GM04503 (cell line): ENCODE measurements at regions not wholly inside any gene's neighbourhood (a gene's known extent, or its start where the extent isn't known, plus 50 kb on each side); places are given as distances from the start of the nearest gene placed in this dataset.

Source experiments
- DNase-seq: peaks from one replicate; pipeline ENCODE4 v3.0.0-alpha.2; 2012; ENCODE audit warnings: low read depth

GRCh38 chr7:25314731-25315267 is 86.5 kb upstream of the NPVF start:
- DNase-seq: no peak

DNA sequence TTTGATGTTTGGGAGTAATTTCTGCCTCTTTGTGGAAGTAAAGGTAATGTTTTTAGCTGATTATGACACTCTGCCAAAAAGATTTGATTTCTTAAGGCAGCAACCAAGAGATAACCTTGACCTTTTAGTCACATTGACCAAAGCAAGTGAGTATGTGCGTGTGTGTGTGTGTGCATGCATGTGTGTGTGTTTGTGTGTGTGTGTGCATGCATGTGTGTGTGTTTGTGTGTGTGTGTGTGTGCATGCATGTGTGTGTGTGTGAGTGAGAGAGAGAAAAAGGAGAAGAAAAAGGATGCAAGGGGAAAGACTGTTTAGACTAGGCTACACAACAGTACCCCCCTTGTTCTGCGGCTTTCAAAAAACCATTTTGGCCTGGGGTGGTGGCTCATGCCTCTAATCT is 88.1 kb upstream of the NPVF start:
- no peak for DNase-seq

DNA sequence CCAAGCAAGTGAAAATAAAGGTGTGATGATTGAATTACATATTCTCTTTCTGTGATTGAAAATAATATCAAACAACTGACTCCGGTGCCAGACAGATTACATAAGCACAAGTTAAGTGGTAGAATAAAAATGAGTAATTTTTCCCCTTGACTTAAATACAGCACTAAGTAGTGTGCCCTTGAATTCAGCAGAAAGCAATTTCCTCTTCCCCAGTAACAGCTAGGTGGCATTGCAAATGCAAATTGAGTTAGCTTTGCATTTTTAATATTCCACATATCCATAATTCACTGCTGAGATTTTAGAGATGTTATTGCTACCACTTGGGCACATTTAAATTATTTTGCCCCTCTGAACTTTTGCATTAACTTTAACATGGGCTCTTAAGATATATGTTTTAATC is 89.8 kb upstream of the NPVF start:
- no peak for DNase-seq

DNA sequence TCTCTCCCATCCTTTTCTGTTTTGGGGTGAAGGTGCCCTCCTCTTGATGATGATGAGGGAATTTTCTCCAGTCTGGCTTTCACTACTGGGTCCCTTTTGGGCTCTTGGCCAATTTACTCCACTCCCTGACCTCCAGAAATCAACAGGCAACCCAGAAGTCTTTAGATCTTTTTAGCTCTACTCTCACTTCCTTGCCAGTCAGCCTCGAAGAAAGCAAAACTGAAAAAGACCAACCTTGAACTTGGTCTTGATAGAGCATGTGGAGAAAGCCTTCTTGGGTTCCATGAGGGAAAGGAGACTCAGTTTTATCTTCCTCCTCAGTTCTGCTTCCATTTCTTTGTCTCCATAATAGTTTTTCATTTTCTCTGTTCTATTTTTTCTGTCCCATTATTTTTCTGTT is 91.4 kb upstream of the NPVF start:
- no peak for DNase-seq

DNA sequence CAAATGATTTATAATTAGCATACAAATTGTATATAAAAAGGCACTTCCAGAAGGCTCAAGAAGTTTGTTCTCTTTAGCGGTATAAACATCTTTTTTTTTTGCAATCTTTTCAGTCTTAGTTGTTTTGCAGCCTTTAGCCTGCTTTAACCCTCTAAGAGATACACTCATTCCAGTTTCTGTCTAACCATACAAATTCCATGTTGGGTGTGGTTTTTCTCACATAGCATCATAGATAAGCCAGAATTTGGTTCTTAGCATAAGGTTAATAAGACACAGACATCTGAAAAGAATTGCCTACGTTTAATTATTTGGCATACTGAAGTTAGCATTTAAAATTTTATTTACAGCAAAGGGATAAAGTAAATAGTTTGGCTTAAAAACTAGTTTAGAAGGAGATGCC is 92.5 kb upstream of the NPVF start:
- DNase-seq: no peak

- no peak for DNase-seq
Measured at GRCh38 chr7:25321424-25321823, 93.1 kb upstream of the NPVF start.

- DNase-seq: no peak
Measured at GRCh38 chr7:25322473-25322872, 94.2 kb upstream of the NPVF start.

DNA sequence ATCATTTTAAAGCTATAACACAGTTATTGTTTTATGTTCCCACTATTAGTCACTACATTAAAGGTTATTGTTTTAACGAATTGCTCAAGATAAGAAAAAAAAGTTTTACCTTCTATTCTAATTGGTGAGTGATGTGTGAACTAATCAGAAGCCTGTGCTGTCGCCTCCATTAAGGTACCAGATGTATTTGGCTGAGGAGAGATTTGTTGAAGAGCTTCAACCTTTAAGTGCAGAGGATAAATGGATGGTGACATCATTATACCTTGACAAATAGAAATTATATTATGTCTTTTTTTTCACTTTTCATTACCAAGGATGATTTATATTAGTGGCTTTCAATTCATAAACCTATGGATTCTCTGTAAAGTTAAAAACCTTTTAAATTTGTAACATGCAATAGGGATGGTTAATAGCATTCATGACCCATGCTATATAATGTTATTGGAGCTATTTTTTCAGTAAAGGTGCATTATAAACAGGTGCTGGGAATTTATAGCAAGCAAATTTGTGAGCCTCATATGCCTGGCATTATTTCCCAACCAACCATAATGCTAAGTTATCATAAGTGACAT is 97.0 kb upstream of the NPVF start:
- no peak for DNase-seq

GRCh38 chr7:25326501-25327156 is 98.3 kb upstream of the NPVF start:
- DNase-seq: no peak

- DNase-seq: no peak
Measured at GRCh38 chr7:25329815-25330214, 101.5 kb upstream of the NPVF start.

DNA sequence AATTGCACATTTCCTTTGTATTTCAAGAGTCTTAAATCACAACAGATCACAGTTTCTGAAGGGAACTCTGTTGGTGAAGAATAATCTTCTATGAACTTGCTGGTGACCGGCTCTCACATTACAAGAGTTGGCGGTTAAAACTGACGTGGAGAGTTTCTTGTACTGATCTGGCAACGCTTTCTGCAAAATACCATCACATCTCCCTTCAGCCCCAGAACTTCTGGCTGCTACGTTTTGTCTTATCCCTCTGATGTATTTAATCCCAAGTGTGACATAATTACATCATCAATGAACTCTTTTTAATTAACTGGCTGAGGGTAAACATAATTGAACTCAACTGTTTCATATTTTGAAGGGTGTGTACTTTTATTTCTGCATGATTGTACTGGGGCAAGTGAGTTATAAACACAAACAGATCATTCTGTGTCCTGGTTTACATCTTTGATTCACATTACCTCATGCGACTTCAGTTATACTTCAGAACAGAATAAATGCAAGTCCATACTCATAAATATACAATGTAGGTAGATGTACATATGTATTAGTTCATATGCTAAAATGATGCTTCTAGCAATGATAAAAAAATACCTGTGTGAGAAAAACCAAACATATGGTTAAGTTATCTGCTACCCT is 105.1 kb upstream of the NPVF start:
- DNase-seq: no peak

GRCh38 chr7:25347360-25348066 is 119.2 kb upstream of the NPVF start:
- no peak for DNase-seq

- DNase-seq: no peak
Measured at GRCh38 chr7:25348104-25348503, 119.8 kb upstream of the NPVF start.

GRCh38 chr7:25349283-25350017 is 121.2 kb upstream of the NPVF start:
- no peak for DNase-seq

- no peak for DNase-seq
Measured at GRCh38 chr7:25350041-25350440, 121.8 kb upstream of the NPVF start.

DNA sequence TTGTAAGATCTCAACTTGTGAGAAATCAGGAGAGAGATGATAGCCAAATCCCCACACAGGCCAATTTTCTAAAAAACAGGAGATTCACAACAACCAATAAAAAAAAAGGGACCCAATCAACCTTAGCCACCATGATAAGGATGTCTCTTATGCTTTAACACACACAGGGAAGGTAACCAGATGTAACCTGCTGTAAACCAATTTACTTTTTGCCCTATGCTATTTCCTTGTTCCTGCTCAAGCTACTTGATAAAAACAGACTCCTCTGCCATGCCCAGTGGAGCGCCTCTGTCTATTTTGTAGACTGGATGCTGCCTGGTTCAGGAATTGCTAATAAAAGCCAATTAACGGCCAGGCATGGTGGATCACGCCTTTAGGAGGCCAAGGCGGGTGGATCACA is 123.5 kb upstream of the NPVF start:
- no peak for DNase-seq

DNA sequence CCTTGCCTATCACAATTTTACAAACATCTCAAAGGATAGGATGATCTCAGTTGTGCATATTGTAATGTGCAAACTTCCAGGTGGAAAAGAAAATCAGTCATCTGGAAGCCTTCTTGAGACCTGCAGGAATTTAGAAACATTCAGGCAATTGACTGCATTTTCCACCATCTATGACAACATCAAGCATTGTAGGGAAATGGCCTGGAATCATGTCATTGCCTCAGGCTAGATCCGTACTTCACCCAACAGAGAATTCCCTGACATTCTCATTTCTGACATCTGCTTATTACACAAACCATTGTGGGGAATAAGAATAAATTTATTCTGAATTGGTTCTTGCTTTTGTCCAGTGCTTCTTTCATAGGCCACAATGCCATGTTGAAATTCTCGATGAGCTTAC is 124.9 kb upstream of the NPVF start:
- no peak for DNase-seq

DNA sequence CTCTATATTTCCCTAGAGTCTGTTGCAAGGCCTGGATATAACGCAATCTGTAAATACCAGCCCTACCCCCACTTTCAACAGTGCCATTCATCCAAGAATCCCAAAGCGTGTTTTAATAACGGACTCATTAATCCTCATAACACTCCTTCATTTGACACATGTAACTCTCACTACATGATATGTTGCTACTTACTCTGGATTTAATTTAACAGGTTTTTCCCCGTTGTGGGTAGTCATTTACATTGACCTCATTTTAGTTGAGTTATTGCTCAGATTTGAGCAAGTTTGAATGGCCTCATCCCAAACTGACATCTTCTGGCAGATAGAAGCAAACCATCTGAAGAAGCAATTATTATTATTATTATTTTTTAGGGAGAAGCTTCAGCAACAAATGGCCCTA is 125.4 kb upstream of the NPVF start:
- DNase-seq: no peak

- DNase-seq: no peak
Measured at GRCh38 chr7:25356534-25357151, 128.4 kb upstream of the NPVF start.

DNA sequence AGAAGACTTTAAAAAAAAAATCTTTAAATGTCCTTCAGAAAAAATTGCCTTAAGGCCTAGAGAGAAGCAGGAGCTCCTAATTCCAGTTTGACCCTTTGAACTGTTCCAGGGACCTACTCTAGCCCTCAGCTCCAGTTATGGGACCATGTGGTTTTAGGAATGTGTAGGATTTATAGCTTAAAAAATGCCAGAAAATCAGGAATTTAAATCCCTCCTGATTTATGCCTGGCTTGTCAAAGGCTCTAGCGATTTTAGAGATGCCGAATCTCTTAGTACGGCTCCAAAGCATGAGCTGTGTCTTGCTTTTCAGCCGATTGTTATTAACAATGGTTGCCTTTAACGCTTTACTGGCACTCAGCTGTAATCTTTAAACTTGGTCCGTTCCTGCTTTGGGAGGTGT is 130.6 kb upstream of the NPVF start:
- no peak for DNase-seq

DNA sequence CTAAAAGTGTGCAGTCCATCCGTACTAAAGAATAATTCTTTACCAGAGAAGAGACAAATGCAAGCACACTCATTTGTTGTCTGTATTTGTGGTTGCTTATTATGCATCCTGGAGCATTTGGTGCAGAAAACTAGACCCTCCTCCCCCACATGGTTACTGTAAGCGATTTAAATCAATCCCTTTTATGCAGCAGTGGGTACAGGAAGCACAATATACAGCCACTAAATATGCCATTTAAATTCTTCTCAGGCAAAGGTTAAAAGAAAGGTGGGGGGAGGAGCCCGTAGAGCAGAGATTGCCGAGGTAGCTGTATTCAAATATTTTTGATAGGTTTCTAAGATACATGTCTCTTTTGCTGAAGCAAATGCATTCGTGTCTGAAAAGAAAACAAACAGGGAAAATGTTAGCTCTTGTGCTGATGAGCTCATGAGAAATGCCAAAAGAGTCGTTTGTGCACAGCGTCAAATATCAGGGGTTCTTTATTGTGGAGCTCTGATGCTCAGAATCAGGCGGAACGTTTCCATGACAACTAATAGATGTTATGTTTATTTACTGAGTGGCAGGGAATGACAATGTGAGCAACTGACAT is 131.3 kb upstream of the NPVF start:
- no peak for DNase-seq
